Right lobe of liver (tissue), 4 donors: ENCODE measurements at regions not wholly inside any gene's neighbourhood (a gene's known extent, or its start where the extent isn't known, plus 50 kb on each side); places are given as distances from the start of the nearest gene placed in this dataset.

Experiments
- POLR2A ChIP-seq: fragments of 450-650 bp; IDR thresholded peaks from one replicate; pipeline ENCODE4 v1.6.1; 2017; ENCODE audit warnings: antibody characterized with exemption, mild to moderate bottlenecking
- TF ChIP-seq, protein P1 (sequence below), 4 donors: fragments of 200-600 bp in 3 of 4; fragments of 450-650 bp in 1 of 4; IDR thresholded peaks; one replicate each; pipeline versions ENCODE4 v1.5.1 to v1.8.0; 2016 to 2022; ENCODE audit warnings: antibody characterized with exemption in 4 of 4, mild to moderate bottlenecking in 2 of 4
- donor health status: DM: no; HTN: no; CAD: no.
- donor health status: DM: no; HTN: no; CAD: no.
- donor health status: DM: no; HTN: yes; CAD: no.

- TF ChIP-seq, protein P1, sequence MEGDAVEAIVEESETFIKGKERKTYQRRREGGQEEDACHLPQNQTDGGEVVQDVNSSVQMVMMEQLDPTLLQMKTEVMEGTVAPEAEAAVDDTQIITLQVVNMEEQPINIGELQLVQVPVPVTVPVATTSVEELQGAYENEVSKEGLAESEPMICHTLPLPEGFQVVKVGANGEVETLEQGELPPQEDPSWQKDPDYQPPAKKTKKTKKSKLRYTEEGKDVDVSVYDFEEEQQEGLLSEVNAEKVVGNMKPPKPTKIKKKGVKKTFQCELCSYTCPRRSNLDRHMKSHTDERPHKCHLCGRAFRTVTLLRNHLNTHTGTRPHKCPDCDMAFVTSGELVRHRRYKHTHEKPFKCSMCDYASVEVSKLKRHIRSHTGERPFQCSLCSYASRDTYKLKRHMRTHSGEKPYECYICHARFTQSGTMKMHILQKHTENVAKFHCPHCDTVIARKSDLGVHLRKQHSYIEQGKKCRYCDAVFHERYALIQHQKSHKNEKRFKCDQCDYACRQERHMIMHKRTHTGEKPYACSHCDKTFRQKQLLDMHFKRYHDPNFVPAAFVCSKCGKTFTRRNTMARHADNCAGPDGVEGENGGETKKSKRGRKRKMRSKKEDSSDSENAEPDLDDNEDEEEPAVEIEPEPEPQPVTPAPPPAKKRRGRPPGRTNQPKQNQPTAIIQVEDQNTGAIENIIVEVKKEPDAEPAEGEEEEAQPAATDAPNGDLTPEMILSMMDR (IDR thresholded peaks at IDR 0.05), result no peak
- TF ChIP-seq POLR2A, result no peak
These were observed 364.1 kb upstream of the CCNH start for GRCh38 chr5:87776785-87777184.
